ENCODE measurements at regions not wholly inside any gene's neighbourhood (a gene's known extent, or its start where the extent isn't known, plus 50 kb on each side); places are given as distances from the start of the nearest gene placed in this dataset.

DNA sequence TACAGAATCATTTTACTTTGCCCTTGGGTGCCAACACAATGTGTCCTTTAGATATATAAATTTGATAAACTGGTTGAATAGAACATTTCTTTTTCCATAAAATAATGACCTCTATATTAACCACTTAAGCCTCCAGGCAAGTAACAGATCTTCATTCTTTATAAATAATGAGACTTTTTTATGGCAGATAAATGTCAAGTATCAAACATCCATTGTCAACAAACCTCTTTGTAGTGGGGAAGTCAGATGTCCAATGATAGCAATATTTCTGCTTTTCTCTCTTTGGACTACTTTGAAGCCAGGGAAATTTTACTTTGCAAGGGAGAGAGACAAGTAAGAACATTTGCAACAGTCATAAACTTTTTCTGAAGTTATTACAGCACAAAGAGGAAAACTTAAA, 841.2 kb downstream of the CDH8 start:
- TF ChIP-seq TCF12 (IDR thresholded peaks at IDR 0.05; ENCODE audit: low read depth) (no peak), YY1 (IDR thresholded peaks at IDR 0.05; ENCODE audit: low read depth) (no peak), TAF1 (IDR thresholded peaks at IDR 0.05; ENCODE audit: low read depth) (no peak), EGR1 (IDR thresholded peaks at IDR 0.05) (no peak), EP300 (IDR thresholded peaks at IDR 0.05; ENCODE audit: borderline replicate concordance) (no peak), FOXM1 (IDR thresholded peaks at IDR 0.05; ENCODE audit: borderline replicate concordance, low read depth) (no peak), CEBPB (IDR thresholded peaks at IDR 0.05) (no peak), CREB1 (IDR thresholded peaks at IDR 0.05; ENCODE audit: low read depth) (no peak), TEAD4 (IDR thresholded peaks at IDR 0.05) (no peak)
- TF ChIP-seq, protein P1, sequence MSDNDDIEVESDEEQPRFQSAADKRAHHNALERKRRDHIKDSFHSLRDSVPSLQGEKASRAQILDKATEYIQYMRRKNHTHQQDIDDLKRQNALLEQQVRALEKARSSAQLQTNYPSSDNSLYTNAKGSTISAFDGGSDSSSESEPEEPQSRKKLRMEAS (IDR thresholded peaks at IDR 0.05) = no peak
- TF ChIP-seq, protein P2, sequence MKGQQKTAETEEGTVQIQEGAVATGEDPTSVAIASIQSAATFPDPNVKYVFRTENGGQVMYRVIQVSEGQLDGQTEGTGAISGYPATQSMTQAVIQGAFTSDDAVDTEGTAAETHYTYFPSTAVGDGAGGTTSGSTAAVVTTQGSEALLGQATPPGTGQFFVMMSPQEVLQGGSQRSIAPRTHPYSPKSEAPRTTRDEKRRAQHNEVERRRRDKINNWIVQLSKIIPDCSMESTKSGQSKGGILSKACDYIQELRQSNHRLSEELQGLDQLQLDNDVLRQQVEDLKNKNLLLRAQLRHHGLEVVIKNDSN (IDR thresholded peaks at IDR 0.05) = no peak
- TF ChIP-seq, protein P3, sequence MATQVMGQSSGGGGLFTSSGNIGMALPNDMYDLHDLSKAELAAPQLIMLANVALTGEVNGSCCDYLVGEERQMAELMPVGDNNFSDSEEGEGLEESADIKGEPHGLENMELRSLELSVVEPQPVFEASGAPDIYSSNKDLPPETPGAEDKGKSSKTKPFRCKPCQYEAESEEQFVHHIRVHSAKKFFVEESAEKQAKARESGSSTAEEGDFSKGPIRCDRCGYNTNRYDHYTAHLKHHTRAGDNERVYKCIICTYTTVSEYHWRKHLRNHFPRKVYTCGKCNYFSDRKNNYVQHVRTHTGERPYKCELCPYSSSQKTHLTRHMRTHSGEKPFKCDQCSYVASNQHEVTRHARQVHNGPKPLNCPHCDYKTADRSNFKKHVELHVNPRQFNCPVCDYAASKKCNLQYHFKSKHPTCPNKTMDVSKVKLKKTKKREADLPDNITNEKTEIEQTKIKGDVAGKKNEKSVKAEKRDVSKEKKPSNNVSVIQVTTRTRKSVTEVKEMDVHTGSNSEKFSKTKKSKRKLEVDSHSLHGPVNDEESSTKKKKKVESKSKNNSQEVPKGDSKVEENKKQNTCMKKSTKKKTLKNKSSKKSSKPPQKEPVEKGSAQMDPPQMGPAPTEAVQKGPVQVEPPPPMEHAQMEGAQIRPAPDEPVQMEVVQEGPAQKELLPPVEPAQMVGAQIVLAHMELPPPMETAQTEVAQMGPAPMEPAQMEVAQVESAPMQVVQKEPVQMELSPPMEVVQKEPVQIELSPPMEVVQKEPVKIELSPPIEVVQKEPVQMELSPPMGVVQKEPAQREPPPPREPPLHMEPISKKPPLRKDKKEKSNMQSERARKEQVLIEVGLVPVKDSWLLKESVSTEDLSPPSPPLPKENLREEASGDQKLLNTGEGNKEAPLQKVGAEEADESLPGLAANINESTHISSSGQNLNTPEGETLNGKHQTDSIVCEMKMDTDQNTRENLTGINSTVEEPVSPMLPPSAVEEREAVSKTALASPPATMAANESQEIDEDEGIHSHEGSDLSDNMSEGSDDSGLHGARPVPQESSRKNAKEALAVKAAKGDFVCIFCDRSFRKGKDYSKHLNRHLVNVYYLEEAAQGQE (IDR thresholded peaks at IDR 0.05; ENCODE audit: low read depth) = no peak
